ENCODE measurements at regions not wholly inside any gene's neighbourhood (a gene's known extent, or its start where the extent isn't known, plus 50 kb on each side); places are given as distances from the start of the nearest gene placed in this dataset.

- TF ChIP-seq, protein P1, sequence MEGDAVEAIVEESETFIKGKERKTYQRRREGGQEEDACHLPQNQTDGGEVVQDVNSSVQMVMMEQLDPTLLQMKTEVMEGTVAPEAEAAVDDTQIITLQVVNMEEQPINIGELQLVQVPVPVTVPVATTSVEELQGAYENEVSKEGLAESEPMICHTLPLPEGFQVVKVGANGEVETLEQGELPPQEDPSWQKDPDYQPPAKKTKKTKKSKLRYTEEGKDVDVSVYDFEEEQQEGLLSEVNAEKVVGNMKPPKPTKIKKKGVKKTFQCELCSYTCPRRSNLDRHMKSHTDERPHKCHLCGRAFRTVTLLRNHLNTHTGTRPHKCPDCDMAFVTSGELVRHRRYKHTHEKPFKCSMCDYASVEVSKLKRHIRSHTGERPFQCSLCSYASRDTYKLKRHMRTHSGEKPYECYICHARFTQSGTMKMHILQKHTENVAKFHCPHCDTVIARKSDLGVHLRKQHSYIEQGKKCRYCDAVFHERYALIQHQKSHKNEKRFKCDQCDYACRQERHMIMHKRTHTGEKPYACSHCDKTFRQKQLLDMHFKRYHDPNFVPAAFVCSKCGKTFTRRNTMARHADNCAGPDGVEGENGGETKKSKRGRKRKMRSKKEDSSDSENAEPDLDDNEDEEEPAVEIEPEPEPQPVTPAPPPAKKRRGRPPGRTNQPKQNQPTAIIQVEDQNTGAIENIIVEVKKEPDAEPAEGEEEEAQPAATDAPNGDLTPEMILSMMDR (IDR thresholded peaks at IDR 0.05): no peak
- TF ChIP-seq POLR2A (IDR thresholded peaks at IDR 0.05) (no peak), EP300 (IDR thresholded peaks at IDR 0.05) (no peak)
These were observed 628.1 kb downstream of the PLPP3 start for GRCh38 chr1:55951291-55951690.

Measured in tibial nerve (tissue), 4 donors.